Esophagus squamous epithelium (tissue), 5 donors: ENCODE measurements at regions not wholly inside any gene's neighbourhood (a gene's known extent, or its start where the extent isn't known, plus 50 kb on each side); places are given as distances from the start of the nearest gene placed in this dataset.

Source experiments
- DNase-seq: peaks from one replicate; lab custom pipeline; 2025; lab: John Stamatoyannopoulos, UW
- H3K27ac ChIP-seq, 4 donors: fragments of 200-600 bp; sonication (generic); one replicate each; pipeline ENCODE4 v1.5.1; 2016 to 2019; ENCODE audit warnings: mild to moderate bottlenecking in 1 of 4
- H3K27me3 ChIP-seq, 4 donors: fragments of 200-600 bp; sonication (generic); 1 replicate in 3 of 4; 2 replicates in 1 of 4; pipeline versions ENCODE4 v1.5.1 to v1.6.0; 2017 to 2021; ENCODE audit warnings: antibody characterized with exemption in 1 of 4
- H3K36me3 ChIP-seq, 3 donors: fragments of 200-600 bp; sonication (generic); one replicate each; pipeline ENCODE4 v1.5.1; 2016 to 2019
- H3K4me1 ChIP-seq, 3 donors: fragments of 200-600 bp; sonication (generic); one replicate each; pipeline ENCODE4 v1.5.1; 2017 to 2019
- H3K4me3 ChIP-seq, 4 donors: fragments of 200-600 bp; sonication (generic); 1 replicate in 3 of 4; 2 replicates in 1 of 4; pipeline ENCODE4 v1.5.1; 2016 to 2019; ENCODE audit warnings: mild to moderate bottlenecking in 2 of 4, moderate library complexity in 1 of 4
- H3K9me3 ChIP-seq, 3 donors: fragments of 200-600 bp; sonication (generic); one replicate each; pipeline ENCODE4 v1.5.1; 2016 to 2019
- POLR2A ChIP-seq, 4 donors: fragments of 450-650 bp; IDR thresholded peaks; one replicate each; pipeline ENCODE4 v1.6.1; 2017; ENCODE audit warnings: antibody characterized with exemption in 4 of 4, mild to moderate bottlenecking in 4 of 4, moderate library complexity in 3 of 4
- WGBS, 2 donors: methylation state at CpG; one replicate each; pipeline ENCODE4 v1.1.5; 2018; 5-methylcytosine and 5-hydroxymethylcytosine counted together
- intact Hi-C: fragments of 100-400 bp; cut with DNase I; formaldehyde crosslinking; loops from one replicate; pipeline ENCODE4 v1.15.0; 2022
- TF ChIP-seq, protein P1 (sequence below), 6 experiments: fragments of 450-650 bp in 4 of 6; fragments of 200-600 bp in 2 of 6; sonication (generic) in 2 of 6; IDR thresholded peaks; one replicate each; pipeline ENCODE4 v1.5.1; 2016 to 2019; ENCODE audit warnings: antibody characterized with exemption in 6 of 6, mild to moderate bottlenecking in 4 of 6, moderate library complexity in 4 of 6
- donor health status: DM: yes; HTN: yes; CAD: no.

DNA sequence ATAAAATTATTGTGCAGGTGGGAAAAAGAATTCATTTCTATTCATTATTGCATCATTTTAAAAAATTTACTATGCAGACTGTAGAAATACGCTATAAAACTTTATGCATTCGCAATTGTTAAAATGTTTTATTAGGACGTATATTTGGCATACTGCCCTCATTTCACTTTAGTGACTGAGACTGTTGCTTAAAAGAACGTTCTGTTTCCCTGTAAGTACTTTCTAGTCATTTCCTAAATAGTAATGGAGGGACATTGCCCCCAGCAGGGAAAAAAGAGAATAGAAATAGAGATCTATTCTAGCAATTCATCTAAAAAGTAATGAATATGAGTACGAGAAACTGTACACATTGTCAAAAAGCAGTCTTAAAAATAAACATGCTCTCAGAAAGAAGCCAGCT lies 1295.8 kb upstream of the TENM3 start:
- intact Hi-C loops = no loop called here
- TF ChIP-seq POLR2A (IDR thresholded peaks at IDR 0.05) = no peak
- TF ChIP-seq, protein P1, sequence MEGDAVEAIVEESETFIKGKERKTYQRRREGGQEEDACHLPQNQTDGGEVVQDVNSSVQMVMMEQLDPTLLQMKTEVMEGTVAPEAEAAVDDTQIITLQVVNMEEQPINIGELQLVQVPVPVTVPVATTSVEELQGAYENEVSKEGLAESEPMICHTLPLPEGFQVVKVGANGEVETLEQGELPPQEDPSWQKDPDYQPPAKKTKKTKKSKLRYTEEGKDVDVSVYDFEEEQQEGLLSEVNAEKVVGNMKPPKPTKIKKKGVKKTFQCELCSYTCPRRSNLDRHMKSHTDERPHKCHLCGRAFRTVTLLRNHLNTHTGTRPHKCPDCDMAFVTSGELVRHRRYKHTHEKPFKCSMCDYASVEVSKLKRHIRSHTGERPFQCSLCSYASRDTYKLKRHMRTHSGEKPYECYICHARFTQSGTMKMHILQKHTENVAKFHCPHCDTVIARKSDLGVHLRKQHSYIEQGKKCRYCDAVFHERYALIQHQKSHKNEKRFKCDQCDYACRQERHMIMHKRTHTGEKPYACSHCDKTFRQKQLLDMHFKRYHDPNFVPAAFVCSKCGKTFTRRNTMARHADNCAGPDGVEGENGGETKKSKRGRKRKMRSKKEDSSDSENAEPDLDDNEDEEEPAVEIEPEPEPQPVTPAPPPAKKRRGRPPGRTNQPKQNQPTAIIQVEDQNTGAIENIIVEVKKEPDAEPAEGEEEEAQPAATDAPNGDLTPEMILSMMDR (IDR thresholded peaks at IDR 0.05) = peak in 1 of 6 experiments; percentile 5
- 23 to 32% methylated on average over 5 of the region's 5 CpGs for WGBS, 2 donors

DNA sequence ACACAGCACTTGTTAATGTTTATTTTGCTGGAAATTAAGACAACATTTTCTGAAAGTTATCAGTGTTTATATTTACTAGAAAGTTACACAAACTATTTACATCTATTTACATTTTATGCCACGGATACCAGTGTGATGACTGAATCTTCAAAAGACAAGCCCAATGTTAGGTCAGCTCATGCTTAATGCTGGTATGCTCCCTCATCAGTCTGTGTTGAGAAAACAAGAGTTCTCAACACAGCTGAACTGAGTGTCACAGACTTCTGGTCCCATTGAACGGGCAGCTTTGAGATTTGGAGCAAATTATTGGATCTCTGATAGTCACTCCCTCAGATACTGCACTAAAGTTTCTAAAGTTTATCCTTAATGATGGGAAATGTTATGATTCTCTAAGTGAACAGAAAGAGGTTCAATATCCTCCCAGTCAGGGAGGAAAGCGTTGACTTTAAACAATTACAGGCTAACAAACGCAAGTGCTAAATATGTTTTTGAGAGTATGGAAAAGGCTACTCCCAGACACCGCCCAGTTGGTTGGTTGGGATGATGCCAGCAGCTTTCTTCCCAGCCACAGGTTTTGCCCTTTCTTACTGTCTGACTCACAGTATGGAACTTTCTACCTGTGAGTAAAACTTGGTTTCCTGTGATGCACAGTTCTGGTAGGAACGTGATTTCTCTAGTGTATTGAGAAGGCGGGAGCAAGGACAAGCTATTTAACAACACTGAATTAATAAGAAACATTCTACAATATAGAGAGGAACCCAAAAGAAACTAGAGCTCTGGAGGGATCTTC lies 1293.6 kb upstream of the TENM3 start:
- TF ChIP-seq POLR2A (IDR thresholded peaks at IDR 0.05) = no peak
- TF ChIP-seq, protein P1 (IDR thresholded peaks at IDR 0.05) = no peak
- DNase-seq = no peak
- H3K27ac ChIP-seq = no peak overlapping the region
- no peak overlapping the region for H3K4me3 ChIP-seq
- intact Hi-C loops = no loop called here
- no peaks in the 10 kb centered on the region for H3K4me1 ChIP-seq
- H3K27me3 ChIP-seq = no peaks in the 10 kb centered on the region
- 43% methylated on average over 7 of the region's 7 CpGs for WGBS, 2 donors
- no peaks in the 10 kb centered on the region for H3K9me3 ChIP-seq
- no peaks in the 10 kb centered on the region for H3K36me3 ChIP-seq

More for the DNA sequence above, 1295.8 kb upstream of the TENM3 start:
- H3K4me3 ChIP-seq = no peak overlapping the region
- H3K36me3 ChIP-seq = no peaks in the 10 kb centered on the region
- no peak for DNase-seq
- H3K4me1 ChIP-seq = no peaks in the 10 kb centered on the region
- H3K9me3 ChIP-seq = no peaks in the 10 kb centered on the region
- H3K27ac ChIP-seq = no peak overlapping the region
- H3K27me3 ChIP-seq = no peaks in the 10 kb centered on the region

DNA sequence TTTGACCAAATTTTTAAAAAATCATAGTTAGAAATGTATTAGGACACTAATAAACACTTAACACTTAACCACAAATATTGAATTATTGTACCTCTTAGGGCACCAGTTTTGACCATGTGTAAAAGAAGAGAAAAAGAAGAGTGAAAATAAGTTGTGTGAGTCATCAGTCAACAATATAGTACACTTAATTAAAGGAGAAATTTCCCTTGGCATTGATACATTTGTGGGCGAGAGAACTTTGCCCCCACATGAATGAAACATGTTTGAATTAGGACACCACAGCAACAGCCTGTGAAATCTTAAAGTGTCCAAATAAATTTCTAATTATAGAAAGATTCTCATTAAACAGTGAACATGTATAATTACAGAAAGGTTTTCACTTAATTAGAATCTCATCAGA lies 1292.8 kb upstream of the TENM3 start:
- no peak for TF ChIP-seq POLR2A (IDR thresholded peaks at IDR 0.05)
- TF ChIP-seq, protein P1 (IDR thresholded peaks at IDR 0.05) = no peak
- no peak overlapping the region for H3K27ac ChIP-seq
- DNase-seq = no peak
- no peaks in the 10 kb centered on the region for H3K27me3 ChIP-seq
- no peaks in the 10 kb centered on the region for H3K36me3 ChIP-seq
- H3K4me1 ChIP-seq = no peaks in the 10 kb centered on the region
- intact Hi-C loops = no loop called here
- 34 to 50% methylated on average over 1 of the region's 1 CpG for WGBS, 2 donors
- H3K4me3 ChIP-seq = no peak overlapping the region
- no peaks in the 10 kb centered on the region for H3K9me3 ChIP-seq

DNA sequence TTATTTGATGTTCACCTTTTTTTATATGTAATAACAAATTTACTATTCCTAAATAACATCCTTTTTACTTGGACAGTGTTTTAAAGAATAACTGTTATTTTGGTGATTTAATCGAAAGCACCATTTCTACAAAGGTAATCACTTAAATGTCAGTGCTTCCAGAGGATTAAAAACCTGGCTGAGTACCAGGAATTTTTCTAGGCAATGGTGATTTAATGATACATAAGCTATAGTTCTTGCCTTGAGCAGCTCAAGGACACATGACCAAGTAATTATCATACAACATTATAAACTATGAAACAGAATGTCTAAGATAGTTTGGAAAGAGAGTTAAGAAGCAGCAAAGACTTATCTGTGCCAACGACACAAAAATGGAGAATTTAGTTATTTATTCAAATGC lies 1291.9 kb upstream of the TENM3 start:
- no peaks in the 10 kb centered on the region for H3K9me3 ChIP-seq
- no peak overlapping the region for H3K27ac ChIP-seq
- H3K4me3 ChIP-seq = no peak overlapping the region
- TF ChIP-seq POLR2A (IDR thresholded peaks at IDR 0.05) = no peak
- TF ChIP-seq, protein P1 (IDR thresholded peaks at IDR 0.05) = no peak
- no peaks in the 10 kb centered on the region for H3K27me3 ChIP-seq
- no peak for DNase-seq
- H3K36me3 ChIP-seq = no peaks in the 10 kb centered on the region
- H3K4me1 ChIP-seq = no peaks in the 10 kb centered on the region
- 61 to 69% methylated on average over 2 of the region's 2 CpGs for WGBS, 2 donors
- intact Hi-C loops = no loop called here

DNA sequence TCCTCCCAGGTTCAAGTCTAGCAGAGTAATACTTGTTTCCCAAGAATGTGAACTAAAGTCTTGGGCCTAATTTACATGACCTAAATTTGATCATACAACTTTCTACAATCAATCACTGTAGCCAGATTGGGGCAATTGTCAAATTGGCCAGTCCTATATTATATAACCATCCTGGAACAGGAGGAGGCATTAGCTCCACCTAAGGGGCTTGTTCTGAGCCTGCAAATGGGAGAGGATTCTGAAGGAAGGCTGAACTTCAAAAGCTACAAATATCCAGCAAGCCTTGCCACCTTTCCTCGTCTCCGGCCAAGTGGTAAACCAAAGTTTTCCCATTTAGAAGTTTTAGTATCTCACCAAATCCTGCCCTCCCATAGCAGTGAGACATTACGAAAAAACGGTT lies 1289.6 kb upstream of the TENM3 start:
- H3K36me3 ChIP-seq = no peaks in the 10 kb centered on the region
- no peak overlapping the region for H3K27ac ChIP-seq
- DNase-seq = no peak
- H3K9me3 ChIP-seq = no peaks in the 10 kb centered on the region
- H3K27me3 ChIP-seq = no peaks in the 10 kb centered on the region
- intact Hi-C loops = no loop called here
- TF ChIP-seq POLR2A (IDR thresholded peaks at IDR 0.05) = no peak
- TF ChIP-seq, protein P1 (IDR thresholded peaks at IDR 0.05) = no peak
- 92 to 95% methylated on average over 4 of the region's 4 CpGs for WGBS, 2 donors
- no peak overlapping the region for H3K4me3 ChIP-seq
- no peaks in the 10 kb centered on the region for H3K4me1 ChIP-seq
